Endodermal cell (in vitro differentiated cells): ENCODE measurements at regions not wholly inside any gene's neighbourhood (a gene's known extent, or its start where the extent isn't known, plus 50 kb on each side); places are given as distances from the start of the nearest gene placed in this dataset.

Experiments used
- DNase-seq: peaks from one replicate; pipeline ENCODE4 v3.0.0-alpha.2; 2017
- H3K27ac ChIP-seq: 2 replicates; pipeline ENCODE4 v1.5.1; 2013; ENCODE audit warnings: mild to moderate bottlenecking, low read depth, low read length, moderate library complexity
- H3K27me3 ChIP-seq: 2 replicates; pipeline ENCODE4 v1.6.1; 2013; ENCODE audit warnings: mild to moderate bottlenecking, low read length, moderate library complexity; ENCODE audit not compliant: insufficient read depth, control insufficient read depth, poor library complexity, severe bottlenecking
- H3K36me3 ChIP-seq: 2 replicates; pipeline ENCODE4 v1.7.0; 2013; ENCODE audit warnings: mild to moderate bottlenecking, low read length, moderate library complexity; ENCODE audit not compliant: control insufficient read depth, insufficient read depth
- H3K4me1 ChIP-seq: one replicate; pipeline ENCODE4 v1.7.0; 2013; ENCODE audit warnings: low read length; ENCODE audit not compliant: control insufficient read depth, insufficient read depth
- H3K4me3 ChIP-seq: 2 replicates; pipeline ENCODE4 v1.5.1; 2013; ENCODE audit warnings: mild to moderate bottlenecking, low read length, moderate library complexity
- H3K9ac ChIP-seq: 2 replicates; pipeline ENCODE4 v1.6.1; 2013; ENCODE audit warnings: mild to moderate bottlenecking, low read length, moderate library complexity; ENCODE audit not compliant: poor library complexity, severe bottlenecking; ENCODE audit errors: extremely low read depth
- H3K9me3 ChIP-seq: 2 replicates; pipeline ENCODE4 v1.6.1; 2013; ENCODE audit warnings: mild to moderate bottlenecking, low read length, moderate library complexity; ENCODE audit not compliant: control insufficient read depth
- H3K27ac Mint-ChIP-seq: 2 replicates; pipeline ENCODE4 v1.8.0; 2020; ENCODE audit warnings: mixed read lengths
- H3K27me3 Mint-ChIP-seq: 2 replicates; pipeline ENCODE4 v1.8.0; 2021; ENCODE audit warnings: mild to moderate bottlenecking, mixed read lengths; ENCODE audit not compliant: insufficient read depth
- H3K36me3 Mint-ChIP-seq: 2 replicates; pipeline ENCODE4 v1.8.0; 2020; ENCODE audit warnings: low read depth, mixed read lengths
- H3K4me1 Mint-ChIP-seq: 2 replicates; pipeline ENCODE4 v1.8.0; 2020; ENCODE audit warnings: mixed read lengths
- H3K4me3 Mint-ChIP-seq: 2 replicates; pipeline ENCODE4 v1.8.0; 2020; ENCODE audit warnings: mild to moderate bottlenecking, moderate library complexity, mixed read lengths
- H3K9me3 Mint-ChIP-seq: 2 replicates; pipeline ENCODE4 v1.8.0; 2020; ENCODE audit warnings: mild to moderate bottlenecking, mixed read lengths
- CTCF ChIP-seq: fragments of 200-600 bp; sonication (generic); conservative IDR thresholded peaks from 2 replicates; pipeline ENCODE4 v1.5.0; 2021; ENCODE audit warnings: antibody characterized with exemption, mild to moderate bottlenecking
- WGBS, 2 experiments: methylation state at CpG; one replicate each; pipeline versions ENCODE4 v1.1.5 to v1.1.7; 2013; ENCODE audit warnings: missing lambda C conversion rate in 2 of 2, mixed read lengths in 1 of 2; ENCODE audit not compliant: insufficient coverage in 1 of 2, insufficient read length in 1 of 2; 5-methylcytosine and 5-hydroxymethylcytosine counted together

- no peak overlapping the region for H3K4me3 Mint-ChIP-seq
These were observed 72.9 kb upstream of the SFSWAP start for GRCh38 chr12:131637986-131638385.

GRCh38 chr12:131639270-131639940, 71.5 kb upstream of the SFSWAP start:
- no peak for TF ChIP-seq CTCF
- Mint-ChIP-seq H3K27me3 (no peaks in the 10 kb centered on the region), H3K9me3 (no peaks in the 10 kb centered on the region), H3K4me3 (no peak overlapping the region), H3K4me1 (peaks cover 10% of the 10 kb centered on the region), H3K27ac (no peak overlapping the region), H3K36me3 (no peaks in the 10 kb centered on the region)
- Histone ChIP-seq H3K9me3 (no peaks in the 10 kb centered on the region), H3K36me3 (no peaks in the 10 kb centered on the region), H3K27me3 (no peaks in the 10 kb centered on the region), H3K4me3 (no peak overlapping the region), H3K4me1 (peaks cover 4% of the 10 kb centered on the region), H3K27ac (no peak overlapping the region), H3K9ac (no peak overlapping the region)
- WGBS, 2 experiments: 75 to 96% methylated on average over 5 to 12 of the region's 12 CpGs
- peak; percentile 33 for DNase-seq

More at GRCh38 chr12:131637986-131638385, 72.9 kb upstream of the SFSWAP start:
- H3K36me3 Mint-ChIP-seq: no peaks in the 10 kb centered on the region
- H3K36me3 ChIP-seq: no peaks in the 10 kb centered on the region
- TF ChIP-seq CTCF: no peak
- no peak overlapping the region for H3K9ac ChIP-seq
- no peaks in the 10 kb centered on the region for H3K27me3 Mint-ChIP-seq
- H3K27me3 ChIP-seq: no peaks in the 10 kb centered on the region
- no peak overlapping the region for H3K27ac ChIP-seq
- H3K9me3 ChIP-seq: no peaks in the 10 kb centered on the region
- H3K27ac Mint-ChIP-seq: no peak overlapping the region
- 85 to 91% methylated on average over 2 to 3 of the region's 3 CpGs for WGBS, 2 experiments
- peak; percentile 46 for DNase-seq
- peaks cover 8% of the 10 kb centered on the region for H3K4me1 Mint-ChIP-seq
- H3K4me3 ChIP-seq: no peak overlapping the region
- H3K9me3 Mint-ChIP-seq: no peaks in the 10 kb centered on the region
- peaks cover 4% of the 10 kb centered on the region for H3K4me1 ChIP-seq

- no peak for TF ChIP-seq CTCF
- H3K9ac ChIP-seq: no peak overlapping the region
- H3K27me3 ChIP-seq: no peaks in the 10 kb centered on the region
- no peak overlapping the region for H3K4me3 ChIP-seq
- H3K36me3 ChIP-seq: no peaks in the 10 kb centered on the region
- no peak overlapping the region for H3K4me3 Mint-ChIP-seq
- no peaks in the 10 kb centered on the region for H3K36me3 Mint-ChIP-seq
- H3K27ac Mint-ChIP-seq: no peak overlapping the region
- 76 to 83% methylated on average over 5 to 7 of the region's 7 CpGs for WGBS, 2 experiments
- no peaks in the 10 kb centered on the region for H3K9me3 ChIP-seq
- peaks cover 4% of the 10 kb centered on the region for H3K4me1 ChIP-seq
- no peak overlapping the region for H3K27ac ChIP-seq
- no peaks in the 10 kb centered on the region for H3K27me3 Mint-ChIP-seq
- DNase-seq: peak; percentile 11
- H3K4me1 Mint-ChIP-seq: peaks cover 13% of the 10 kb centered on the region
- no peaks in the 10 kb centered on the region for H3K9me3 Mint-ChIP-seq
These were observed 70.4 kb upstream of the SFSWAP start for GRCh38 chr12:131640525-131640924.
